ENCODE measurements at regions not wholly inside any gene's neighbourhood (a gene's known extent, or its start where the extent isn't known, plus 50 kb on each side); places are given as distances from the start of the nearest gene placed in this dataset.

DNA sequence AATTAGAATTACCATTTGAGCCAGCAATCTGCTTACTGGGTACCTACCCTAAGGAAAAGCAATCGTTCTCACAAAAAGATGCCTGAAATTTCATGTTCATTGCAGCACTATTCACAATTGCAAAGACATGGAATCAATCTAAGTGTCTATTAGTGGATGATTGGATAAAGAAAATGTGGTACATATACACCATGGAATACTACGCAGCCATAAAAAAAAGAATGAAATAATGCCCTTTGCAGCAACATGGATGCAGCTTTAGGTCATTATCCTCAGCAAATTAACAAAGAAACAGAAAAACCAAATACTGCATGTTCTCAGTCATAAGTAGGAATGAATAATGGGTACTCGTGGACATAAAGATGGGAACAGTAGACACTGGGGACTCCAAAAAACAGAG lies 89.8 kb upstream of the MAP1LC3B2 start:
- no peak for ATAC-seq
- H3K4me3 ChIP-seq (ENCODE audit: low read depth in 2 of 2, low read length in 2 of 2), result no peak overlapping the region
- no peak for TF ChIP-seq TCF7L2 (IDR thresholded peaks at IDR 0.05; ENCODE audit: low read depth, low read length)
- TF ChIP-seq POLR2AphosphoS5 (IDR thresholded peaks at IDR 0.05; ENCODE audit: low read depth, low read length), result no peak
- TF ChIP-seq SIN3A (IDR thresholded peaks at IDR 0.05; ENCODE audit: borderline replicate concordance, insufficient read depth, low read depth, low read length), result no peak
- TF ChIP-seq, protein P1, sequence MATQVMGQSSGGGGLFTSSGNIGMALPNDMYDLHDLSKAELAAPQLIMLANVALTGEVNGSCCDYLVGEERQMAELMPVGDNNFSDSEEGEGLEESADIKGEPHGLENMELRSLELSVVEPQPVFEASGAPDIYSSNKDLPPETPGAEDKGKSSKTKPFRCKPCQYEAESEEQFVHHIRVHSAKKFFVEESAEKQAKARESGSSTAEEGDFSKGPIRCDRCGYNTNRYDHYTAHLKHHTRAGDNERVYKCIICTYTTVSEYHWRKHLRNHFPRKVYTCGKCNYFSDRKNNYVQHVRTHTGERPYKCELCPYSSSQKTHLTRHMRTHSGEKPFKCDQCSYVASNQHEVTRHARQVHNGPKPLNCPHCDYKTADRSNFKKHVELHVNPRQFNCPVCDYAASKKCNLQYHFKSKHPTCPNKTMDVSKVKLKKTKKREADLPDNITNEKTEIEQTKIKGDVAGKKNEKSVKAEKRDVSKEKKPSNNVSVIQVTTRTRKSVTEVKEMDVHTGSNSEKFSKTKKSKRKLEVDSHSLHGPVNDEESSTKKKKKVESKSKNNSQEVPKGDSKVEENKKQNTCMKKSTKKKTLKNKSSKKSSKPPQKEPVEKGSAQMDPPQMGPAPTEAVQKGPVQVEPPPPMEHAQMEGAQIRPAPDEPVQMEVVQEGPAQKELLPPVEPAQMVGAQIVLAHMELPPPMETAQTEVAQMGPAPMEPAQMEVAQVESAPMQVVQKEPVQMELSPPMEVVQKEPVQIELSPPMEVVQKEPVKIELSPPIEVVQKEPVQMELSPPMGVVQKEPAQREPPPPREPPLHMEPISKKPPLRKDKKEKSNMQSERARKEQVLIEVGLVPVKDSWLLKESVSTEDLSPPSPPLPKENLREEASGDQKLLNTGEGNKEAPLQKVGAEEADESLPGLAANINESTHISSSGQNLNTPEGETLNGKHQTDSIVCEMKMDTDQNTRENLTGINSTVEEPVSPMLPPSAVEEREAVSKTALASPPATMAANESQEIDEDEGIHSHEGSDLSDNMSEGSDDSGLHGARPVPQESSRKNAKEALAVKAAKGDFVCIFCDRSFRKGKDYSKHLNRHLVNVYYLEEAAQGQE (IDR thresholded peaks at IDR 0.05; ENCODE audit: insufficient read depth in 1 of 2, low read depth in 2 of 2, low read length in 1 of 2), result no peak
- TF ChIP-seq, protein P2, sequence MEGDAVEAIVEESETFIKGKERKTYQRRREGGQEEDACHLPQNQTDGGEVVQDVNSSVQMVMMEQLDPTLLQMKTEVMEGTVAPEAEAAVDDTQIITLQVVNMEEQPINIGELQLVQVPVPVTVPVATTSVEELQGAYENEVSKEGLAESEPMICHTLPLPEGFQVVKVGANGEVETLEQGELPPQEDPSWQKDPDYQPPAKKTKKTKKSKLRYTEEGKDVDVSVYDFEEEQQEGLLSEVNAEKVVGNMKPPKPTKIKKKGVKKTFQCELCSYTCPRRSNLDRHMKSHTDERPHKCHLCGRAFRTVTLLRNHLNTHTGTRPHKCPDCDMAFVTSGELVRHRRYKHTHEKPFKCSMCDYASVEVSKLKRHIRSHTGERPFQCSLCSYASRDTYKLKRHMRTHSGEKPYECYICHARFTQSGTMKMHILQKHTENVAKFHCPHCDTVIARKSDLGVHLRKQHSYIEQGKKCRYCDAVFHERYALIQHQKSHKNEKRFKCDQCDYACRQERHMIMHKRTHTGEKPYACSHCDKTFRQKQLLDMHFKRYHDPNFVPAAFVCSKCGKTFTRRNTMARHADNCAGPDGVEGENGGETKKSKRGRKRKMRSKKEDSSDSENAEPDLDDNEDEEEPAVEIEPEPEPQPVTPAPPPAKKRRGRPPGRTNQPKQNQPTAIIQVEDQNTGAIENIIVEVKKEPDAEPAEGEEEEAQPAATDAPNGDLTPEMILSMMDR (IDR thresholded peaks at IDR 0.05), result no peak
- H3K27me3 ChIP-seq (ENCODE audit: control insufficient read depth, insufficient read depth, low read length), result no peaks in the 10 kb centered on the region
- intact Hi-C loops (cut with micrococcal nuclease; ENCODE audit: unreplicated experiment) (no loop called here), in situ Hi-C loops (cut with HindIII; ENCODE audit: low pct_unique_long_range_greater_than_20kb, low sequenced_read_pairs) (no loop called here)
- POLR2A ChIA-PET, result no interaction called here
- DNase-seq (ENCODE audit: low read depth, low spot score), result no peak
- H3K4me1 ChIP-seq (ENCODE audit: control insufficient read depth, insufficient read depth, low read length), result peaks cover 8% of the 10 kb centered on the region
- H3K27ac ChIP-seq (ENCODE audit: low read length), result no peak overlapping the region
- CTCF ChIA-PET, result no interaction called here
- BruUV-seq (replicated peaks), result no TSS peak
- H3K9me3 ChIP-seq (ENCODE audit: control insufficient read depth, insufficient read depth, low read depth, low read length), result no peaks in the 10 kb centered on the region
- no peaks in the 10 kb centered on the region for H3K36me3 ChIP-seq (ENCODE audit: control insufficient read depth, insufficient read depth, low read length)

DNA sequence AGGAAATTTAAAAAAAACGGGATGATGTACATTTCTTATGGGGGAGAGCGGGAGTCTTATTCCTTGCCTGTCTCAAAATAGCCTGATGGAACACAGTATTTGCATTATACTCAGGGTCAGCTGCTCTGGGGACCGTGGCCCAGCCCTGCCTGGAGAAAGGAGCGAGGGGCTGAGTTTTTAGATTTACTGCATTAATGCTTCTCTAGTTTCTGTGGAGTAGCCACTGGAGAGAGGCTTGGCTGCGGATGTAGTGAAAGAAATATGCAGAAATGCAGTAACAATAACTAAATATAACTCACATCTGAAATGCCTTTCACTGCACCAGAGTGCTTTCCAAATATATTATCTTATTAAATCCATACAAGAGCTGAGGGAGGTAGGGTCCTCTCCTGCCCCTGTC lies 87.6 kb upstream of the MAP1LC3B2 start:
- ATAC-seq (no peak), DNase-seq (ENCODE audit: low read depth, low spot score) (no peak)
- BruUV-seq (replicated peaks), result no TSS peak
- intact Hi-C loops (cut with micrococcal nuclease; ENCODE audit: unreplicated experiment) (no loop called here), in situ Hi-C loops (cut with HindIII; ENCODE audit: low pct_unique_long_range_greater_than_20kb, low sequenced_read_pairs) (no loop called here)
- ChIA-PET POLR2A (no interaction called here), CTCF (no interaction called here)
- no peaks in the 10 kb centered on the region for H3K36me3 ChIP-seq (ENCODE audit: control insufficient read depth, insufficient read depth, low read length)
- H3K27me3 ChIP-seq (ENCODE audit: control insufficient read depth, insufficient read depth, low read length), result no peaks in the 10 kb centered on the region
- H3K27ac ChIP-seq (ENCODE audit: low read length), result no peak overlapping the region
- peaks cover 4% of the 10 kb centered on the region; the same call in 1 of the 2 replicates for H3K9me3 ChIP-seq (ENCODE audit: control insufficient read depth, insufficient read depth, low read depth, low read length)
- no peak overlapping the region for H3K4me3 ChIP-seq (ENCODE audit: low read depth in 2 of 2, low read length in 2 of 2)
- 0 out of 2 replicates have a peak, but pooled peaks cover 3% of the 10 kb centered on the region for H3K4me1 ChIP-seq (ENCODE audit: control insufficient read depth, insufficient read depth, low read length)
- no peak for TF ChIP-seq SIN3A (IDR thresholded peaks at IDR 0.05; ENCODE audit: borderline replicate concordance, insufficient read depth, low read depth, low read length)
- TF ChIP-seq, protein P1 (IDR thresholded peaks at IDR 0.05; ENCODE audit: insufficient read depth in 1 of 2, low read depth in 2 of 2, low read length in 1 of 2), result no peak
- TF ChIP-seq, protein P2 (IDR thresholded peaks at IDR 0.05), result no peak
- TF ChIP-seq TCF7L2 (IDR thresholded peaks at IDR 0.05; ENCODE audit: low read depth, low read length), result no peak
- TF ChIP-seq POLR2AphosphoS5 (IDR thresholded peaks at IDR 0.05; ENCODE audit: low read depth, low read length), result no peak

All from Panc1 (cell line).